GM12878 (cell line): ENCODE measurements at regions not wholly inside any gene's neighbourhood (a gene's known extent, or its start where the extent isn't known, plus 50 kb on each side); places are given as distances from the start of the nearest gene placed in this dataset.

Source experiments
- ATAC-seq: fragments of 200-7000 bp; cut with Tn5 transposase; 3 replicates; pipeline ENCODE4 v1.9.1; 2020; ENCODE audit warnings: mild to moderate bottlenecking, moderate library complexity
- BruUV-seq: library from RNA; stranded (reverse); fragments of 400-500 nt; replicated peaks from 2 replicates; lab custom pipeline; 2021; lab: Mats Ljungman, UMichigan
- CTCF ChIA-PET: fragments of 300-600 bp; sonication (Branson Sonifier 250); formaldehyde crosslinking; extraction: SDS; loops from one replicate; lab custom pipeline; 2021; ENCODE audit warnings: inconsistent platforms; lab: Yijun Ruan, JAX
- POLR2A ChIA-PET: fragments of 350-600 bp; formaldehyde crosslinking; extraction: SDS; loops from one replicate; lab custom pipeline; 2021; ENCODE audit warnings: inconsistent platforms; lab: Charles Lee
- RAD21 ChIA-PET: fragments of 300-600 bp; sonication (Branson Sonifier 250); formaldehyde crosslinking; loops from one replicate; lab custom pipeline; 2023; ENCODE audit warnings: antibody characterized with exemption; ENCODE audit not compliant: unreplicated experiment; lab: Charles Lee
- SMC1A ChIA-PET: fragments of 300-600 bp; sonication (Branson Sonifier 250); formaldehyde crosslinking; loops from one replicate; lab custom pipeline; 2023; ENCODE audit not compliant: unreplicated experiment, uncharacterized antibody; lab: Charles Lee
- DNase-seq: peaks from one replicate; pipeline ENCODE4 v3.0.0-alpha.2; 2011; ENCODE audit warnings: low read depth, low spot score
- FAIRE-seq: peaks from 3 replicates; lab custom pipeline; 2011; peaks lifted over from hg19 to GRCh38; lab: Jason Lieb, UNC
- H2AFZ ChIP-seq: 2 replicates; pipeline ENCODE4 v1.6.0; 2011; ENCODE audit warnings: low read depth, low read length, control low read depth; ENCODE audit not compliant: control insufficient read depth
- H3K27ac ChIP-seq: 2 replicates; pipeline ENCODE4 v1.5.1; 2011; ENCODE audit warnings: control low read depth; ENCODE audit not compliant: control insufficient read depth, insufficient read depth
- H3K27me3 ChIP-seq, 2 experiments: replicated peaks in 1 of 2; 2 replicates each; pipeline versions ENCODE4 v1.6.0 to v1.6.1; 2011; ENCODE audit warnings: low read length in 1 of 2; ENCODE audit not compliant: control insufficient read depth in 2 of 2, insufficient read depth in 2 of 2
- H3K36me3 ChIP-seq, 2 experiments: 2 replicates each; pipeline ENCODE4 v1.5.1; 2011; ENCODE audit warnings: low read length in 1 of 2; ENCODE audit not compliant: control insufficient read depth in 2 of 2, insufficient read depth in 2 of 2
- H3K4me1 ChIP-seq: 2 replicates; pipeline ENCODE4 v1.6.1; 2011; ENCODE audit warnings: mild to moderate bottlenecking, low read length, moderate library complexity, mixed read lengths; ENCODE audit not compliant: control insufficient read depth, insufficient read depth
- H3K4me2 ChIP-seq: 2 replicates; pipeline ENCODE4 v1.6.0; 2011; ENCODE audit warnings: control low read depth; ENCODE audit not compliant: control insufficient read depth, insufficient read depth
- H3K4me3 ChIP-seq: fragments of 200-600 bp; sonication (generic); 2 replicates; pipeline ENCODE4 v1.5.1; 2016
- H3K79me2 ChIP-seq: 2 replicates; pipeline ENCODE4 v1.6.0; 2011; ENCODE audit warnings: low read length; ENCODE audit not compliant: control insufficient read depth, insufficient read depth
- H3K9ac ChIP-seq: 2 replicates; pipeline ENCODE4 v1.8.0; 2011; ENCODE audit warnings: low read length, control low read depth, mixed read lengths; ENCODE audit not compliant: control insufficient read depth, insufficient read depth
- H3K9me3 ChIP-seq: replicated peaks from 3 replicates; pipeline ENCODE4 v1.5.1; 2011; ENCODE audit warnings: mild to moderate bottlenecking, low read length; ENCODE audit not compliant: control insufficient read depth, insufficient read depth
- H4K20me1 ChIP-seq: 2 replicates; pipeline ENCODE4 v1.6.0; 2011; ENCODE audit not compliant: control insufficient read depth, insufficient read depth
- ATF7 ChIP-seq: fragments of 450-650 bp; IDR thresholded peaks from 2 replicates; pipeline ENCODE4 v1.6.1; 2016; ENCODE audit warnings: low read depth, mild to moderate bottlenecking
- BCL11A ChIP-seq: IDR thresholded peaks from 2 replicates; pipeline ENCODE4 v1.6.1; 2011; ENCODE audit warnings: low read depth, low read length
- BHLHE40 ChIP-seq, 2 experiments: fragments of 450-650 bp in 1 of 2; IDR thresholded peaks; 2 replicates each; pipeline ENCODE4 v1.6.1; 2011 to 2017; ENCODE audit warnings: low read depth in 2 of 2, borderline replicate concordance in 1 of 2, improper control_type of control experiment in 1 of 2, low read length in 1 of 2, mild to moderate bottlenecking in 1 of 2
- DPF2 ChIP-seq: fragments of 450-650 bp; IDR thresholded peaks from 2 replicates; pipeline ENCODE4 v1.6.1; 2017; ENCODE audit warnings: mild to moderate bottlenecking
- EGR1 ChIP-seq, 2 experiments: IDR thresholded peaks; 1 replicate in 1 of 2; 2 replicates in 1 of 2; pipeline ENCODE4 v1.6.1; 2011 to 2012; ENCODE audit warnings: low read depth in 2 of 2, low read length in 2 of 2, borderline replicate concordance in 1 of 2, mild to moderate bottlenecking in 1 of 2, moderate library complexity in 1 of 2
- HCFC1 ChIP-seq: fragments of 150-350 bp; IDR thresholded peaks from 2 replicates; pipeline ENCODE4 v1.6.1; 2014; ENCODE audit warnings: low read length
- NFIC ChIP-seq: IDR thresholded peaks from 2 replicates; pipeline ENCODE4 v1.6.1; 2012; ENCODE audit warnings: low read depth, mild to moderate bottlenecking, inconsistent platforms, low read length, moderate library complexity
- SRF ChIP-seq, 2 experiments: IDR thresholded peaks; 2 replicates each; pipeline ENCODE4 v1.6.1; 2011; ENCODE audit warnings: low read depth in 2 of 2, low read length in 2 of 2, mild to moderate bottlenecking in 1 of 2, moderate library complexity in 1 of 2
- SUPT20H ChIP-seq: IDR thresholded peaks from 2 replicates; pipeline ENCODE4 v1.6.1; 2011; ENCODE audit warnings: low read depth, mild to moderate bottlenecking, low read length, moderate library complexity, borderline replicate concordance; ENCODE audit not compliant: control insufficient read depth
- ZNF687 ChIP-seq: fragments of 450-650 bp; IDR thresholded peaks from 2 replicates; pipeline ENCODE4 v1.6.1; 2017; ENCODE audit warnings: mild to moderate bottlenecking, moderate library complexity
- WGBS: methylation state at CpG from one replicate; pipeline ENCODE4 v1.1.6; 2016; ENCODE audit warnings: low lambda C conversion rate; ENCODE audit not compliant: insufficient replicate concordance, insufficient coverage; ENCODE audit errors: missing lambda C conversion rate; 5-methylcytosine and 5-hydroxymethylcytosine counted together
- in situ Hi-C: fragments of 300-500 bp; cut with MboI; formaldehyde crosslinking; loops from 9 replicates; pipeline ENCODE4 v1.14.3; 2018; ENCODE audit warnings: mixed read lengths
- intact Hi-C: fragments of 100-400 bp; cut with micrococcal nuclease; formaldehyde crosslinking; loops from one replicate; pipeline ENCODE4 v1.14.2; 2022; ENCODE audit not compliant: unreplicated experiment

GRCh38 chr1:4027492-4028138 is 127.5 kb upstream of the C1orf174 start (continued):
- peak in 1 of 2 experiments; percentile 96; a peak in 2 of 3 replicates for TF ChIP-seq EGR1 (IDR thresholded peaks at IDR 0.05; ENCODE audit: borderline replicate concordance in 1 of 2, low read depth in 2 of 2, low read length in 2 of 2)
- TF ChIP-seq SUPT20H: no peak
- peak; percentile 69; the same call in 1 of the 2 replicates for TF ChIP-seq DPF2
- no peak for TF ChIP-seq HCFC1
- TF ChIP-seq SRF (IDR thresholded peaks at IDR 0.05; ENCODE audit: low read depth in 2 of 2, low read length in 2 of 2): 0 out of 4 replicates have a peak, but pooled peaks of 1 of the 2 experiments have one; percentile 9

GRCh38 chr1:4028139-4028501 is 128.0 kb upstream of the C1orf174 start:
- CTCF ChIA-PET: interaction anchor here (0.6 to 0.9 kb wide), 2 partner anchors 13 to 811 kb away, joined by 3 read pairs; no protein-coding TSS in a partner anchor

More at GRCh38 chr1:4028139-4028501, 128.0 kb upstream of the C1orf174 start:
- Histone ChIP-seq H3K27me3 (no peaks in the 10 kb centered on the region), H3K9ac (no peak overlapping the region), H3K27ac (no peak overlapping the region), H3K4me3 (no peak overlapping the region), H3K9me3 (no peaks in the 10 kb centered on the region; the same call in 2 of the 3 replicates), H3K4me2 (0 out of 2 replicates have a peak overlapping the region, but pooled peaks have one; percentile 17), H3K79me2 (no peaks in the 10 kb centered on the region), H2AFZ (no peak overlapping the region), H4K20me1 (no peaks in the 10 kb centered on the region), H3K4me1 (peaks cover 13% of the 10 kb centered on the region), H3K36me3 (no peaks in the 10 kb centered on the region)
- TF ChIP-seq BHLHE40 (IDR thresholded peaks at IDR 0.05; ENCODE audit: borderline replicate concordance in 1 of 2, low read depth in 2 of 2, low read length in 1 of 2): no peak
- no peak for TF ChIP-seq ATF7
- no peak for TF ChIP-seq BCL11A
- TF ChIP-seq NFIC: no peak
- TF ChIP-seq ZNF687: no peak
- intact Hi-C loops (no loop called here), in situ Hi-C loops (no loop called here)
- RAD21 ChIA-PET: no interaction called here
- 65% methylated on average over 6 of the region's 6 CpGs for WGBS
- FAIRE-seq (no peak), ATAC-seq (no peak), DNase-seq (no peak)
- SMC1A ChIA-PET: interaction anchor here (1.4 to 1.5 kb wide), 2 partner anchors 8 to 41 kb away, joined by 3 to 5 read pairs; no protein-coding TSS in a partner anchor
- POLR2A ChIA-PET: no interaction called here
- BruUV-seq: no TSS peak
